GM19395 (cell line): ENCODE measurements at regions not wholly inside any gene's neighbourhood (a gene's known extent, or its start where the extent isn't known, plus 50 kb on each side); places are given as distances from the start of the nearest gene placed in this dataset.

Source experiments
- ATAC-seq: cut with Tn5 transposase; IDR thresholded peaks from one replicate; pipeline ENCODE4 v1.9.1; 2021; ENCODE audit warnings: mild to moderate bottlenecking, moderate library complexity; ENCODE audit not compliant: unreplicated experiment

DNA sequence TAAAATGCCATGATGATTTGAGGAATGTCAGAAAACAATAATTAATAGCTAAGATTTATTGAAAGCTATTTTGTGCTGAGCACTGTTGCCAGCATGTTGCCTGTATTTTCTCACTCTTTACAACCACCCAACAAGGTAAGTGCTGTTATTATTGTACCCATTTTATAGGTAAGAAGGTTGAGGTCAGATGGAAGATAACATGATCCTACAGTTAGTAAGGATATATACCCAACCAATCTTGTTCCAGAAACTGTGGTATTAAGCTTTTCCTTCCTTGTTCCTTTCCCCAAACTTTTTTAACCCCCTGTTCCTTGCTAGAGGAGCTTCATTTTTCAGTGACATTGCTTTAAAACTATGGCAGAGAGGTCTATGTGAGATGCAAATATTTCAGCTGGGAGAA, 738.0 kb upstream of the ZEB2 start:
- no peak for ATAC-seq

DNA sequence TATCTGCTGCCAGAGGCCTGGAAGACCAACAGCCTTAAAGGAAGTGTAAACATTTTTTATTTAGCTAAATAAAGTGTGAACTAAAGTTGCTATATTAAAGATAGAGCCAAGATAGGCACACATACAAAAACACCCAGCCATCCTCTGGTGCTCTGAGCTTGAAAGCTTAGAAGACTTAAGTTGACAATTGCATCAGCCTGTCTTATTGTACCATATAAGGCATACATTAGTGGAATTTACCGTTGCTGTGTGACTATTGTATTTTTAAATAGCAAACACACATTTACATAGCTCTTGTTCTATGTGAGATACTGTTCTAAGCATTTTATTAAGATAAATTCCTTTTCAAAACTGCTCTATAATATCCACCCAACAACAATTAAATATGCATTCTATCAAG, 736.6 kb upstream of the ZEB2 start:
- no peak for ATAC-seq

DNA sequence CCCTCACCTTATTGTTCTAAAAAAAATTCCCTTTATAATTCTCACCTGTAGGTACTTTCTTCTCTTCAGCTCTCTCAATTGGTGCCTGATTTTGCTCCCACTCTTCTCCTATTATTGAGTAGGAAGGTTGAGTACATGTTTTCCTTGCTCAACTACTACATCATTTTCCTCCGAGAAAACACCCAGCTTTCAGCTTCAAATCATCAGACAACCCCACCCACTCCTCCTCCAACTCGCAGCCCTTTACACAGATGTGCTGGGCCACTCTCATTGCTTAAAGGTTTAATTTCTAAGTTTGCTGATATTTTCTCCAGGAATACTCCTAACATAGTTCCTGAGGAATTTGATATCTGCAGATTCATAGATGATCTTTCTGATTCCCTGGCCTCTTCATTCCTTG, 734.4 kb upstream of the ZEB2 start:
- ATAC-seq, result no peak

DNA sequence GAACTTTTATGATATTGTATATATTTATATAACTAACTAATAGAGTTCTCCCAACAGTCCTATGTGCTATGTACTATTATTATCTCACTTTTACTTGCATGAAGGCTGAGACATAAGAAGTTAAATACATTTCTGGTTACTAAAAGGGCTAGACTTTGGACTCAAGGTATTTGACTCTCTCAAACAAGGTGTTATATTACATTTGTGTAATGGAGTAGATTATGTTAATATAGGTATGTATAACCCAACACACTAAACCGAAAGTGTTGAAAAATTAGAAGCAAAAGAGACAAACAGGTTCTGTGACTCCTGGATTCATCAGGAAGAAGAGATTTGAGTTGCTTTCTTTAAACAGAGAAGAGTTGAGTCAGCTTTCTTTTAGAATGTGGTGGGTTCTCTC, 733.6 kb upstream of the ZEB2 start:
- ATAC-seq, result no peak

DNA sequence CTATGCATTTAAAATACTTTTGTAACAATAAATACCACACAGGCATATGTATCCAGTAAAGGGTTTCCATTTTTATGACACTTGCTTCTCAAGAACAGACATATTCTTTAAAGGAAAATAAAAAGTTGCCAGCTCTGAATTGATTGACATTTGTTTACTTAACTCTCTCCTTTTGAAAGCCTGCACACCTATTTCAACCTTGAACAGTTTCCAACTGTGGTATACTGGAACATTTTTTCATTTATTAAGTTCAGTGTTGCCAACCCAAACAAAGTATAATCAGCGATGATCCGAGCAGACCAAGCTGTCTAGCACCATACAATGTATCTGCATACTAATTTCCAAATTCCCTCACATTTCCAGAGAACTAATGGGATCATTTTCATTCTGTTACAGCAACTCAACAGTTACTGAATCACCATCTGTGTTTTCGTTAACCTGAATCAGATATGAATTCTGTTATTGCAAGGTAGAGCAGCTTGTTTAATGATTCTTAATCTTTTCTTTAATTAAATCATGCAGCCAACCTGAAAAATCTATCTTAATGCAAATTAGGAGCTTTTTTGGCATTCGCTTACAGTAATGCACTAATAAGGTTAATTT, 725.5 kb upstream of the ZEB2 start:
- no peak for ATAC-seq

DNA sequence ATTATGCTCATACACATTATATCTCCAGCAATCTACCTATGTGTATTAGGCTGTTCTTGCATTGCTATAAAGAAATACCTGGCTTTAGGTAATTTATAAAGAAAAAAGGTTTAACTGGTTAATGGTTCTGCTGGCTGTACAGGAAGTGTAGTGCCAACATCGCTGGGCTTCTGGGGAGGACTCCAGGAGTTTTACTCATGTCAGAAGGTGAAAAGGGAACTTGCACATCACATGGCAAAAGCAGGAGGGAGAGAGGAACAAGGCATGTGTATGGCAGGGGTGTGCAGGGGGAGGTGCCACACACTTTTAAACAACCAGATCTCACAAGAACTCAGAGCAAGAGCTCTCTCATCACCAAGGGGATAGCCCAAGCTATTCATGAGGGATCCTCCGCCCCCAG, 715.4 kb upstream of the ZEB2 start:
- no peak for ATAC-seq

DNA sequence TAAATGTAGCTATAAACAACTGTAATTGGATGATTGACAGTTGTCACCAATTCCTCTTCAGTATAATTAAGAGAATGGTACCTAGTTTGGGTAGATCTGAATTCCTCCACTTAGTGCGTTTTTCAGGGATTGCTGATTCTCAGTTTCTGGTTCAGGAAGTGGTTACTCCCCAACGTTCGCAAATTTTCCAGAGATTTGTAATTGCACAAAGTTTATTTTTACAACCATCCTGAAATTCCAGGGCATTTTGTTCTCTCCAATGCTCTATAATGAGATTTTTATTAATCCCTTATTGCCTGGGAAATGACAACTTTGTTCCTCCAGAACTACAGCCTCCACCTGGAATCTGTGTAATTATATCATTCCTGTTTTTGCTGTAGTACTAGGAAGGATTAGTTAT, 710.6 kb upstream of the ZEB2 start:
- no peak for ATAC-seq

DNA sequence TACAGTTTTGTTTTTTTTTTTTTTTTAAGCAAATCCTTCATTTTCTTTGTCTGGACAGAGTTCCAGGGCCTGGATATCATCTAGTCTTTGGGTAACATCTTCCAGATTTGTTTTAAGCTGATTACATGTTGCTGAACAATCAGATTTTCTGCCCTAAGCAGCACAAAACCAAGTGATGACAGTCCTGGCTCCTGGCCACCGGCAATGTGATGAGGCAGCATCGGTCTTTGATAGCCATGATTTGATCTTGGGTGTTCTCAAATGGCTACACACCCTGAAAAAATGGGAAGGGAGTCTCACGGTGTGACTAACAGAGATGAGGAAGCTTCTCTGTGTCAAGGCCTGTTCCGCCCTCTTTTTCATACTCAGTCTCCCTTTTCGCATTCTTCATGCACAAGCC, 708.6 kb upstream of the ZEB2 start:
- no peak for ATAC-seq

DNA sequence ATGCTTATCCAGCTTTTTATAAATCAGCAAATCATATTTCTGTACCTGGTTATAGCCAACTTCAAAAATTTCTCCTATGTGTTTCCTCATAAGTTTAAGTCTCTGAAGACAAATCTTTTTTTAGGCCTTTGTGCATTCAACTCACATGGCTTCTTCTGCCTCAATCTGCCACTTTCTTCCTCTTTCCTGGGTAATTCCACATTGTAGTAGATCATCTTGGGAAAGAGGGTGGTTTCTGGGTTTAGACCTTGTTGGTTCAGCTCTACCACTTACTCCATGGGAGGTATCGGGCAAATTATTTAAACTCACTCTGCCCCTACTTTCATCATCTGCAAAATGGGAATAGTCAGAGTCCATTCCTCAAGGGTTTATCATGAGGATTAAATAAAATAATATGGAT, 707.0 kb upstream of the ZEB2 start:
- no peak for ATAC-seq

DNA sequence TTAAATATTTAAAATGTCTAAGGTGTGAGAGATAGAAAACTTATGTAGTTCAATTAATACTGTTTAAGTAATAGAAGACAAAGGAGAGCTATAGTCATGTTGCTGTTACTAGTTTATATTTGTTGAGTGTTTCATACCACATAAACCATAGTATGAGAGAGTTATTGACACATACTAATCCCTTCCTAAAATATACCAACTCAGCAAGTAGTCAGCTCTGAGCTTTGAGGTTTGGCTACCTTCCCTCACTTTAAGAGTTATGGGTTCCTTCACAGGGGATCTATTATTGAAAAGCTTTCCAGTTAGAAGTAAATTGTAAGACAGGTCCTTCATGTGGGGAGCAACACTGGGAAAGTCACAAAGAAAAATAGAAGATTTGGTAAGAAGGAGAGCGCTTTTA, 701.6 kb upstream of the ZEB2 start:
- ATAC-seq, result no peak

DNA sequence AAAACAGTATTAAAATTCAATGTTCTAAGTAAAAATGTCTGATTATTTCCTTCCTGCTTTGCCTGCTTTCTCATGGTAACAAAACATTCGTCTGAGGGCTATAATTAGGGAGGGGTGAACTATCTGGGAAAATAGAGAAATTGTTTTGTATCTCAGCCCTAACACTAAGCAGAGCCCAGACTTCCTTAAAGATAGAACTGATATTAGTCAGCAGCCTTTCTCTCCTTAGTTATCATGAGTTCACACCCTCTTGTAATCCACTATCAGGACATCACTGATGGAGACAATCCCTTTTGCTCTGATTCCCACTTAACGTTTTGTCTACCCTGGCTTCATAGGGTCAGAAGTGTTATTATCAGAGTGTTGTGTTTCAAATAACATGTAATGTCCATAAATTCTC, 701.1 kb upstream of the ZEB2 start:
- ATAC-seq, result no peak

DNA sequence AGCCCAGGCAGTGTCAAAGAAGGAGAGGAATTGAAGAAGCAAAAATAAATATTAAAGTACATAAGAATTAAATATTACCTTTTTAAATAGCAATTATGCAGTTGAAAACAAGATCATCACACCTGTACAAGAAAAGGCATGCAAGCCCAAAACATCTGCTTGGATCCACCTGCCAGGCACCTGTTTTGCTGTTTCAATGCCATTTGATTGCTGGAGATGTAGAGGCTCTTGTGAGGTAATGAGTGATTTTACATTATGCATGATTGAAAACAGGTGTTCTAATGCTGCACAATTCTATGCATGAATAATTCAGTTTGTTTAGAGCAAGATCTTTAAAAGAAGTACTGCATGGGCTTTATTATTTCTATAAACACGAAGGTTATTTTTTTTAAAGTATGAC, 700.6 kb upstream of the ZEB2 start:
- no peak for ATAC-seq

DNA sequence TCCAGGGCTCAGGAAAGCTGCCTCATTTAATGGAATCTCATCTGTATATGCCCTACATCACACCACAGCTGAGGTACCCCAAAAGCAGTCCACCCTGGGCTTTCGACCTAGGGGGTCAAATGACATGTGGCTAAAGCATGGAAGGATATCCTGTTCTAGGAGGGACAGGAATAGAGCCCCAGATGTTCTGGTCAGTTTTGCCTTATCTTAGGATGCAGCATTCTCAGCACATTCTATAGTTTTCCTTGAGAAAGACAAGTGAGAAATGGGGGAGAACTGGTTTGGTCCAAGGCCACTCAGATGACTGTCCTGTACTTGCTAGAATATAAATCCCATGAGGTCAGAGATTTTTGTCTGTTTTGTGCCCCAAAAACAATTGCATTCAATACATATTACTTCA, 688.0 kb upstream of the ZEB2 start:
- no peak for ATAC-seq

DNA sequence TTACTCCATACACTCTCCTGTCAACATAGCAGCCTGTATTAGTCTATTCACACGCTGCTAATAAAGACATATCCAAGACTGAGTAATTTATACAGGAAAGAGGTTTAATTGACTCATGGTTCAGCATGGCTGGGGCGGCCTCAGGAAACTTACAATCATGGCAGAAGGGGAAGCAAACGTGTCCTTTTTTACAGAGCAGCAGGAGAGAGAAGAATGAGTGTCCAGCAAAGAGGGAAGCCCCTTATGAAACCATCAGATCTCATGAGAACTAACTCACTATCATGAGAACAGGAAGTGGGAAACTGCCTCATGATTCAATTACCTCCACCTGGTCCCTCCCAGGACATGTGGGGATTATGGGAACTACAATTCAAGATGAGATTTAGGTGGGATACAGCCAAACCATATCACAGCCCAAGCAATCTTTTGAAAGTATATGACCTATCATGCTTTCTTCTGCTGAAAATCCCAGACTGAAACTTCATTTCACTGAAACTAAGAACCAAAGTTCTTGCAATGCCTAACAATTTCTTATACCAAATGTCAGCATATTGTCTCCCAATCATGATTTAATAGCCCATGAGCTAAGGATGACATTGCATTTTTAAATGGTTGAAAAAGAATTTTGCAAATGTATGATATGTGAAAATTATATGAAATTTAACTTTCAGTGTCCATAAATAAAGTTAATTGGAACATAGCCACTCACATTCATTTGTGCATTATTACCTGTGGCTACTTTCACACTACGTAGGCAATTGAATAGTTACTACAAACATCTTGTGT, 686.8 kb upstream of the ZEB2 start:
- no peak for ATAC-seq

DNA sequence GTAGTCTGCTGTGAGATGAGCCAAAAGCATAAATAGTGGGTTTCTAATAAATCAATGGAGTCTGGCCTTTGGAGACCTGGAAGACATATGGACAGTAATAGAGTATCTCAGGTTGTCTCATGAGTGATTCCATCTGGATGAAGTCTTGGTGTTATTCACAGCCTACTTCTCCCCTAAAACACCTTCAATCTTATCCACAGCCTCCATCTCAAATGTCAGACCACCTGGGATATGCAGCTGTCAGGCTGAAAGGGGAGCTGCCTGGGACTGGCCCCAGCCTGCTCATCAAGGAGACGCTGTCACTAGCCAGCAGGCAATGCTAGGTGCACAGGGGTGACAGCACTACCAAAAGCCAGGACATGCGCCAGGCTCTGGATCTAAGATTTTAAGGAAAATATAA, 684.0 kb upstream of the ZEB2 start:
- ATAC-seq, result no peak

DNA sequence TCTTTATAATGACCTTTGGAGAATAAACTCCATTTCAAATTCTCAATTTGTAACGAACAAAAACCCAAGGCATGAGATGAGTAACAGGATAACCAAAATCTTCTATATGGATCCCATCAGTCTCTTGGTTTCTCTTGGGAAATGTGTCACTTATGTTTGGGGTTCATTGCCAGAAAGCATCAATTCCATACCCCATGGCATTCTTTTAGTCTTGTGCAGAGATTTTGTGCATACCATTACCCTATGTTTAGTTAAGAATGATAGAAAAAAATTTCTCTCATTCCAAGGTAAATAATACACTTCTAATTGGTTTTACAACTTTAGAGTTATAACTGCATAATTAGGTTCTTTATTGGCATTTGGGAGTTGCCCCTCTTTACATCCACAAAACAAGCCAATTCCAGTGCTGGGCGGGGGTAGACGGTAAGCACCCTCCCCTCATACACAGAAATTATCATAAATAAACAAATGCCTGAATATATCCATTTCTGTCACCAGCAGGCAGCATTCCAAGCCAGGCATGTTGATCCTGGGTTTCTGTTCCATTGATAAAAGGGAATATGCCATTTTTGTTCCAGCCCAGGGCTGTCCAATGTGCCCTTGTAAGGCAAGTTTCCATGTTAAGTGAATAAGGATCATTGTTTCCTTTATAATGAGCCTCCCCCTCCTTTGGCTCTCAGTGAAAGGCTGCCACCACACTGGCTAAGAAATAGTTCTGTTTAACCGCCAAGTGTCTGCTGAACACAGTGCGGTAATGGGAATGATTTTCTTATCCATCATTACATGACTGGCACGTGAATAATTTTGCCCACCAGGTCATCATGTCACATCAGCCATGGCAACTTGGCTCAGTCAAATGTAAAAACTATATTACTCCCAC, 680.1 kb upstream of the ZEB2 start:
- ATAC-seq, result no peak

DNA sequence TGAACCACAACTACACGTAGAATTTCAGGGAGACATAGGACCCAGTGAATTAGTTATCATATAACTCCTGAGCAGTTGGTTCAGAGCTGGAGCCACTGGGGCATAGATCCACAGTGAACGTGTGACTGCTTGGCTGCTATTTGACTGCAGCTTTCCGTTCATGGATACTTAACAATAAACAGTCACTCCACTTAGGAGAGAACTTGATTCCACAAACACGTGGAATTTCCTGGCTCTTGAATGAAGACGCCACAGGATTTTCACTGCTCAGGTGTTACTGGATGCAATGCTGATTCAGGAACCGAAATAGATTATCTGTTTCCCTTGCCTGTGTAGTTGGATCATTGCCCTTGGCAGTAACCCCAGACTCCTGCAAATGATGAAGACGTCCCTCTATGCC, 679.1 kb upstream of the ZEB2 start:
- ATAC-seq, result no peak

DNA sequence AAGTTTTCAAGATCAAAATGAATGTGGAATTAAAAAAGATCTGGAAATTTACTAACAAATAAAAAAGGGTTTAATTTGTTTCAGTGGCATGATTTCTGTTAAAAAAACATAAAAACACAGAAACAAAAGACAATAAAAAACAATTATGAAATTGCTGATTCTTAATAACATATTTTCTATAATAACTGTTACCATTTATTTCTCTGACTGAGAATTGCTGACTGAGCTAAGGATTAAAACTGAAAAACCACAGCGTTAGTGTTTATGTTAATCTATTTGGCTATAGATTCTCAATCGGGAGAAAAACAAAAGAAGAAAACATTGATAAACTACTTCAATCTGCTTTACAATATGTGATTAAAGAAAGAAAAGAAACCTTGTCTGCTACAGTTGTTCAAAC, 678.6 kb upstream of the ZEB2 start:
- ATAC-seq, result no peak

DNA sequence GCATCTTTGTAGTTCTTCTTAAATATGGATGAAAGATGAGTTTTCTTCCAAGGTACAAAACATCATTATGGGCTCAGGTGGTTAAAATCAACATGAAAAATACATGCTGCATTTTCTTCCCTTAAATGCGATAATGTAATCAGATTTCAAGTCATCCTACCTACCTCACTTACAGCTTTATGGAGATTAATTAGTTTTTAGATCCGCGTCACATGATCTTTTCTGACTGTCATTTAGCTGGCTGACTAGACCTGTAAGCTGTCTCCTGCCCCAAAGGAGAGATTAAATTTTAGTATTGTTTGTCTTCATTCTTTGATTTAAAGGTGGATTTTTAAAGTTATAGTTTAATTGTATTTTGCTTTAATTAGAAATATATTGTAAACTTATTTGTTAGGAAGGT, 678.0 kb upstream of the ZEB2 start:
- ATAC-seq, result no peak

DNA sequence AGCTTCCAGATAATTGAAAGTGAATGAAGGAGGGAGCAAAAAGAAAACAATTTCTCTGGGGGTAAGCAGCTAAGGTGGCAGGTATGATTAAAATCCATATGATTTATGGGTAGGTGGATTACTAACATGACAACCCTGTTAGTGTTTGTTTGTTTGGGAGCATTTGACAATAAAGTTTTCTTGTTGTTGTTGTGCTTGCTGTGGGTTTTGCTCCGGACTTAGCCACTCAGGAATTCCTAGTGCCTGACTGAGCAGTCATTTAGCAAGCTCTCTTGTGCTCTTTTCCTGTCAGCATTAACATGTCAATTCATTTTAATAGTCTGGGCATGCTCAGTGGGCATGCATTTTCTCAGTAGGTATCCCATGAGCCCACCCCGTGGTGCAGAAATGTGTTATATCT, 674.8 kb upstream of the ZEB2 start:
- no peak for ATAC-seq

DNA sequence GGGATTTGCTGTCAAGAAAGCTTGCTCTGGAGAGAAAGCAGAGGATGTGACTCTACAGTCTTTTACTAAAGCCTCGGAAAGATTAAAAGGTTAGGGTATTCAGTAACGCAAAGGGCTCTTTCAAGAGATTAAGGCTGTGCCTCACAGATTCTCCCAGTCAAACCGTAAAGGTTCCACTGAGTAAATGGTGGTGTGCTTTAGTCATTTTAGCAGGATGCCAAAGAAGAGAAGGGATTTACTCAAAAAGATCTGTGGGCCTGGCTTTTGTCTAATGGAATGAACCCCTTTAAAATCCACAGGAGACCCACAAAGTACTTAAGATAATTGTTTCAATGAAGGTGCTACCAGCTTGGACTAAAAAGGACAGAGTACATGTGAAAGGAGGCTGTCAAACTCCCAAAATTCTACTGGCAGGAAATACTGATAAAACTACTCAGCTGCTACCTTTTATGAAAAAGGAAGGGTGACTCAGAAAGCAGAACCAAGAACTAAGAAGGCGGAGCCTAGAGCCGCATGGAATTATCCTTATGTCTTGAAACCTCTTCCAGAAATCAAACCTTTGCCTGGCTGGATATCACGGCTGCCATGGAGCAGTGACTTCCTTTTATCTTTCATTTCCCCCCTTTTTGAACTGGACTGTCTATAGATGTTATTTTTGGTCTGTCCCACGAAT, 670.2 kb upstream of the ZEB2 start:
- no peak for ATAC-seq
